Activated CD4-positive, alpha-beta memory T cell treated with anti-CD3 and anti-CD28 coated beads, Interleukin-2, amount 10 ng/mL, durations not matched to agents 7 days and 5 days (primary cell): ENCODE measurements at regions not wholly inside any gene's neighbourhood (a gene's known extent, or its start where the extent isn't known, plus 50 kb on each side); places are given as distances from the start of the nearest gene placed in this dataset.
"Not testable (repeated sequence)": the region's sequence is repeated elsewhere in the genome, so short reads cannot be mapped to it uniquely, and the experiment has no call there.

Source experiments
- CTCF ChIA-PET: fragments of 350-600 bp; sonication (Branson Sonifier 250); formaldehyde crosslinking; loops from one replicate; lab custom pipeline; 2021; ENCODE audit warnings: antibody characterized with exemption, inconsistent platforms; lab: Charles Lee
- POLR2A ChIA-PET: fragments of 350-600 bp; sonication (Branson Sonifier 250); formaldehyde crosslinking; loops from one replicate; lab custom pipeline; 2021; ENCODE audit warnings: antibody characterized with exemption; lab: Charles Lee
- DNase-seq: peaks from one replicate; pipeline ENCODE4 v3.0.0-alpha.2; 2020
- H3K27ac Mint-ChIP-seq: one replicate; pipeline ENCODE4 v1.8.0; 2021; ENCODE audit warnings: mild to moderate bottlenecking, mixed read lengths
- H3K27me3 Mint-ChIP-seq: one replicate; pipeline ENCODE4 v1.8.0; 2021; ENCODE audit warnings: mixed read lengths
- H3K36me3 Mint-ChIP-seq: one replicate; pipeline ENCODE4 v1.8.0; 2021; ENCODE audit warnings: low read depth, mixed read lengths
- H3K4me1 Mint-ChIP-seq: one replicate; pipeline ENCODE4 v1.8.0; 2021; ENCODE audit warnings: mixed read lengths
- H3K4me3 Mint-ChIP-seq: one replicate; pipeline ENCODE4 v1.8.0; 2021; ENCODE audit warnings: mild to moderate bottlenecking, mixed read lengths
- H3K9me3 Mint-ChIP-seq: one replicate; pipeline ENCODE4 v1.8.0; 2021; ENCODE audit warnings: mixed read lengths

GRCh38 chr17:56727876-56728617 lies 105.7 kb downstream of the C17orf67 start:
- no peaks in the 10 kb centered on the region for H3K4me1 Mint-ChIP-seq
- H3K9me3 Mint-ChIP-seq, result no peaks in the 10 kb centered on the region
- ChIA-PET CTCF (no interaction called here), POLR2A (no interaction called here)
- H3K27me3 Mint-ChIP-seq, result peaks cover 30% of the 10 kb centered on the region
- H3K4me3 Mint-ChIP-seq, result no peak overlapping the region
- no peak for DNase-seq
- no peaks in the 10 kb centered on the region for H3K36me3 Mint-ChIP-seq
- no peak overlapping the region for H3K27ac Mint-ChIP-seq

- peaks cover 26% of the 10 kb centered on the region for H3K27me3 Mint-ChIP-seq
- H3K4me3 Mint-ChIP-seq, POLR2A ChIA-PET, H3K36me3 Mint-ChIP-seq, H3K9me3 Mint-ChIP-seq, H3K4me1 Mint-ChIP-seq, H3K27ac Mint-ChIP-seq, CTCF ChIA-PET, DNase-seq: not testable (repeated sequence)
Measured at GRCh38 chr17:56731096-56731495, 102.6 kb downstream of the C17orf67 start.

- Mint-ChIP-seq H3K4me3 (no peak overlapping the region), H3K9me3 (no peaks in the 10 kb centered on the region), H3K27me3 (peaks cover 18% of the 10 kb centered on the region), H3K36me3 (no peaks in the 10 kb centered on the region), H3K27ac (no peak overlapping the region), H3K4me1 (no peaks in the 10 kb centered on the region)
- CTCF ChIA-PET, result no interaction called here
- DNase-seq, result no peak
- POLR2A ChIA-PET, result no interaction called here
Measured at GRCh38 chr17:56733833-56734232, 99.9 kb downstream of the C17orf67 start.

- no peaks in the 10 kb centered on the region for H3K36me3 Mint-ChIP-seq
- CTCF ChIA-PET, result interaction anchor here (0.9 kb wide), 1 partner anchor 20 kb away, joined by 3 read pairs; no protein-coding TSS in a partner anchor
- no peaks in the 10 kb centered on the region for H3K4me1 Mint-ChIP-seq
- no peaks in the 10 kb centered on the region for H3K9me3 Mint-ChIP-seq
- DNase-seq, result no peak
- H3K27ac Mint-ChIP-seq, result no peak overlapping the region
- H3K27me3 Mint-ChIP-seq, result peaks cover 16% of the 10 kb centered on the region
- H3K4me3 Mint-ChIP-seq, result no peak overlapping the region
- POLR2A ChIA-PET, result no interaction called here
Measured at GRCh38 chr17:56735842-56736241, 97.9 kb downstream of the C17orf67 start.

- POLR2A ChIA-PET, result interaction anchor here (1.0 kb wide), 1 partner anchor 155 kb away, joined by 3 read pairs; no protein-coding TSS in a partner anchor
- Mint-ChIP-seq H3K4me3 (no peak overlapping the region), H3K4me1 (no peaks in the 10 kb centered on the region), H3K27ac (no peak overlapping the region), H3K27me3 (peaks cover 24% of the 10 kb centered on the region), H3K36me3 (no peaks in the 10 kb centered on the region), H3K9me3 (no peaks in the 10 kb centered on the region)
- CTCF ChIA-PET, result no interaction called here
- no peak for DNase-seq
Measured at GRCh38 chr17:56737421-56738161, 96.1 kb downstream of the C17orf67 start.

- H3K9me3 Mint-ChIP-seq, result no peaks in the 10 kb centered on the region
- no peak overlapping the region for H3K4me3 Mint-ChIP-seq
- no peak for DNase-seq
- CTCF ChIA-PET, result no interaction called here
- POLR2A ChIA-PET, result no interaction called here
- H3K4me1 Mint-ChIP-seq, result no peaks in the 10 kb centered on the region
- no peak overlapping the region for H3K27ac Mint-ChIP-seq
- H3K36me3 Mint-ChIP-seq, result no peaks in the 10 kb centered on the region
- peaks cover 24% of the 10 kb centered on the region for H3K27me3 Mint-ChIP-seq
Measured at GRCh38 chr17:56739376-56739775, 94.3 kb downstream of the C17orf67 start.

GRCh38 chr17:56739776-56740175 lies 93.9 kb downstream of the C17orf67 start:
- no peak overlapping the region for H3K27ac Mint-ChIP-seq
- no peak for DNase-seq
- ChIA-PET POLR2A (no interaction called here), CTCF (no interaction called here)
- no peaks in the 10 kb centered on the region for H3K36me3 Mint-ChIP-seq
- no peaks in the 10 kb centered on the region for H3K4me1 Mint-ChIP-seq
- H3K27me3 Mint-ChIP-seq, result peaks cover 24% of the 10 kb centered on the region
- H3K9me3 Mint-ChIP-seq, result no peaks in the 10 kb centered on the region
- no peak overlapping the region for H3K4me3 Mint-ChIP-seq

GRCh38 chr17:56740481-56740880 lies 93.2 kb downstream of the C17orf67 start:
- no peaks in the 10 kb centered on the region for H3K9me3 Mint-ChIP-seq
- no peaks in the 10 kb centered on the region for H3K36me3 Mint-ChIP-seq
- H3K27me3 Mint-ChIP-seq, result peaks cover 24% of the 10 kb centered on the region
- H3K4me1 Mint-ChIP-seq, result no peaks in the 10 kb centered on the region
- H3K4me3 Mint-ChIP-seq, result no peak overlapping the region
- CTCF ChIA-PET, result no interaction called here
- no peak overlapping the region for H3K27ac Mint-ChIP-seq
- POLR2A ChIA-PET, result no interaction called here
- DNase-seq, result no peak
